ENCODE measurements at regions not wholly inside any gene's neighbourhood (a gene's known extent, or its start where the extent isn't known, plus 50 kb on each side); places are given as distances from the start of the nearest gene placed in this dataset.

DNA sequence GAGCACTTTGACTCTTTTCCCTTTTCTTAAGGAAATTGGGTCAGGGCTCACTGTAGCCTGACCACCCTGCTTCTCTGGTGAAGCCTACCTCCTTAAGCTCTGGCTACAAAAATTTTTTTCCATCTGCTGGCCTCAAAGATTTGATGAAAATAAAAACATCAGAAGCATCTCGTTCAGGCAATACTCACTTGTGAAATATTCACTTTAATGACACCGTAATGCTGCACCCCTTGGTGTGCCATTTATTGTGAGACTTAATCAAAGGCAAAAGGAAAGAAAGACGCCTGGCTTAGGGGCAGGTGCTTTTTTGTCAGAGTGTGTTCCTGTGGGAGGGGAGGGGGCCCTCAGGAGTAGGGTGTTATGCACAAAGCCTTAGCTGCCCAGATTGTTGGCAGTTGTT lies 155.0 kb upstream of the TMPO start:
- H3K27ac Mint-ChIP-seq, result no peak overlapping the region
- H3K27me3 Mint-ChIP-seq, result peaks cover 13% of the 10 kb centered on the region
- Histone ChIP-seq H3K9ac (ENCODE audit: low read length) (no peak overlapping the region), H3K4me1 (ENCODE audit: control insufficient read depth in 2 of 2, insufficient read depth in 2 of 2, low read length in 2 of 2) (no peaks in the 10 kb centered on the region), H2AFZ (ENCODE audit: insufficient read depth, low read depth, low read length, poor library complexity, severe bottlenecking) (no peak overlapping the region), H3K4me3 (ENCODE audit: control extremely low read depth in 1 of 5, extremely low read depth in 1 of 5, insufficient read depth in 1 of 5, low read depth in 2 of 5, low read length in 4 of 5) (no peak overlapping the region), H4K20me1 (ENCODE audit: control insufficient read depth, insufficient read depth, low read length, poor library complexity, severe bottlenecking) (no peaks in the 10 kb centered on the region), H3K36me3 (replicated peaks in 1 of 2; ENCODE audit: control extremely low read depth in 1 of 2, control insufficient read depth in 1 of 2, extremely low read depth in 1 of 2, insufficient read depth in 2 of 2, low read length in 1 of 2) (no peaks in the 10 kb centered on the region), H3K9me3 (ENCODE audit: control extremely low read depth in 1 of 3, control insufficient read depth in 2 of 3, insufficient read depth in 1 of 3, low read length in 2 of 3) (peaks cover 0 to 1% (median 0%) of the 10 kb centered on the region in 3 donors), H3K27me3 (replicated peaks in 1 of 4; ENCODE audit: control extremely low read depth in 1 of 4, control insufficient read depth in 3 of 4, insufficient read depth in 4 of 4, low read length in 3 of 4) (peaks cover 0 to 3% (median 0%) of the 10 kb centered on the region in 4 experiments), H3K4me2 (replicated peaks; ENCODE audit: low read depth, low read length, poor library complexity, severe bottlenecking) (no peak overlapping the region), H3K27ac (ENCODE audit: low read length in 2 of 2) (no peak overlapping the region), H3K79me2 (ENCODE audit: control insufficient read depth, insufficient read depth, low read length) (no peaks in the 10 kb centered on the region)
- H3K4me3 Mint-ChIP-seq, result no peak overlapping the region
- intact Hi-C loops (cut with micrococcal nuclease), result no loop called here
- TF ChIP-seq EZH2 (IDR thresholded peaks at IDR 0.05; ENCODE audit: borderline replicate concordance, insufficient read depth, low read depth, low read length, poor library complexity, severe bottlenecking), result no peak
- TF ChIP-seq, protein P1, sequence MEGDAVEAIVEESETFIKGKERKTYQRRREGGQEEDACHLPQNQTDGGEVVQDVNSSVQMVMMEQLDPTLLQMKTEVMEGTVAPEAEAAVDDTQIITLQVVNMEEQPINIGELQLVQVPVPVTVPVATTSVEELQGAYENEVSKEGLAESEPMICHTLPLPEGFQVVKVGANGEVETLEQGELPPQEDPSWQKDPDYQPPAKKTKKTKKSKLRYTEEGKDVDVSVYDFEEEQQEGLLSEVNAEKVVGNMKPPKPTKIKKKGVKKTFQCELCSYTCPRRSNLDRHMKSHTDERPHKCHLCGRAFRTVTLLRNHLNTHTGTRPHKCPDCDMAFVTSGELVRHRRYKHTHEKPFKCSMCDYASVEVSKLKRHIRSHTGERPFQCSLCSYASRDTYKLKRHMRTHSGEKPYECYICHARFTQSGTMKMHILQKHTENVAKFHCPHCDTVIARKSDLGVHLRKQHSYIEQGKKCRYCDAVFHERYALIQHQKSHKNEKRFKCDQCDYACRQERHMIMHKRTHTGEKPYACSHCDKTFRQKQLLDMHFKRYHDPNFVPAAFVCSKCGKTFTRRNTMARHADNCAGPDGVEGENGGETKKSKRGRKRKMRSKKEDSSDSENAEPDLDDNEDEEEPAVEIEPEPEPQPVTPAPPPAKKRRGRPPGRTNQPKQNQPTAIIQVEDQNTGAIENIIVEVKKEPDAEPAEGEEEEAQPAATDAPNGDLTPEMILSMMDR (IDR thresholded peaks at IDR 0.05), result no peak
- H3K9me3 Mint-ChIP-seq (ENCODE audit: insufficient read depth), result no peaks in the 10 kb centered on the region
- ATAC-seq (ENCODE audit: low read depth) (no peak), DNase-seq (no peak)
- WGBS (ENCODE audit: insufficient coverage), result no CpG with 5 or more reads among the region's 3 CpGs
- ChIA-PET CTCF (no interaction called here), POLR2A (no interaction called here)
- no peaks in the 10 kb centered on the region for H3K4me1 Mint-ChIP-seq

DNA sequence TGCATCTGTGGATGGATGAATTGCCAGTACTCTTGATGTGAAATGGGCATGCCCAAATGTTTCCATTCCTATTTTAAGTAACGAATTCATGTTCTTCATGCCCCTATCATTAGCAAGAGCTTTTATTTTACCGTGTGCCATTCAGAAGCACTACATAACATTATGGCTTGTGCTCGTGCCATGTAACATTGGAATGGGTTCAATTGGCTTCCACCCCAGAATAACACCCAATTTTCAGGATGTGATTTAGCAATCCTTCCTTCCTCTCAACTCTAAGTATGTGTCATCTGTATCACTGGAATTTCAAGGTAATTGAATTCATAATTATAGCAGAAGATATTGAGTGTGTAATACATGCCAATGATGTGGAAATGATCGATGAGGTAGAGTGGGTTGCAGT lies 145.8 kb upstream of the TMPO start:
- Mint-ChIP-seq H3K9me3 (ENCODE audit: insufficient read depth) (no peaks in the 10 kb centered on the region), H3K27me3 (peaks cover 53% of the 10 kb centered on the region), H3K4me1 (no peaks in the 10 kb centered on the region), H3K27ac (no peak overlapping the region), H3K4me3 (no peak overlapping the region)
- Histone ChIP-seq H3K79me2 (ENCODE audit: control insufficient read depth, insufficient read depth, low read length) (no peaks in the 10 kb centered on the region), H3K36me3 (replicated peaks in 1 of 2; ENCODE audit: control extremely low read depth in 1 of 2, control insufficient read depth in 1 of 2, extremely low read depth in 1 of 2, insufficient read depth in 2 of 2, low read length in 1 of 2) (no peaks in the 10 kb centered on the region), H3K27me3 (replicated peaks in 1 of 4; ENCODE audit: control extremely low read depth in 1 of 4, control insufficient read depth in 3 of 4, insufficient read depth in 4 of 4, low read length in 3 of 4) (peaks cover 0 to 7% (median 3%) of the 10 kb centered on the region in 4 experiments), H3K4me3 (ENCODE audit: control extremely low read depth in 1 of 5, extremely low read depth in 1 of 5, insufficient read depth in 1 of 5, low read depth in 2 of 5, low read length in 4 of 5) (no peak overlapping the region), H3K4me2 (replicated peaks; ENCODE audit: low read depth, low read length, poor library complexity, severe bottlenecking) (no peak overlapping the region), H3K9me3 (ENCODE audit: control extremely low read depth in 1 of 3, control insufficient read depth in 2 of 3, insufficient read depth in 1 of 3, low read length in 2 of 3) (no peaks in the 10 kb centered on the region), H3K9ac (ENCODE audit: low read length) (no peak overlapping the region), H3K27ac (ENCODE audit: low read length in 2 of 2) (no peak overlapping the region), H2AFZ (ENCODE audit: insufficient read depth, low read depth, low read length, poor library complexity, severe bottlenecking) (no peak overlapping the region), H3K4me1 (ENCODE audit: control insufficient read depth in 2 of 2, insufficient read depth in 2 of 2, low read length in 2 of 2) (no peaks in the 10 kb centered on the region), H4K20me1 (ENCODE audit: control insufficient read depth, insufficient read depth, low read length, poor library complexity, severe bottlenecking) (no peaks in the 10 kb centered on the region)
- CTCF ChIA-PET, result no interaction called here
- POLR2A ChIA-PET, result no interaction called here
- intact Hi-C loops (cut with micrococcal nuclease), result no loop called here
- TF ChIP-seq, protein P1 (IDR thresholded peaks at IDR 0.05), result no peak
- no peak for TF ChIP-seq EZH2 (IDR thresholded peaks at IDR 0.05; ENCODE audit: borderline replicate concordance, insufficient read depth, low read depth, low read length, poor library complexity, severe bottlenecking)
- no peak for DNase-seq
- WGBS (ENCODE audit: insufficient coverage), result 100% methylated on average over 2 of the region's 4 CpGs
- no peak for ATAC-seq (ENCODE audit: low read depth)
